GM13977 (cell line): ENCODE measurements at regions not wholly inside any gene's neighbourhood (a gene's known extent, or its start where the extent isn't known, plus 50 kb on each side); places are given as distances from the start of the nearest gene placed in this dataset.
"Not testable (repeated sequence)": the region's sequence is repeated elsewhere in the genome, so short reads cannot be mapped to it uniquely, and the experiment has no call there.

Experiments
- DNase-seq: peaks from one replicate; pipeline ENCODE4 v3.0.0; 2012; ENCODE audit warnings: low spot score
- in situ Hi-C: fragments of 300-500 bp; cut with MboI; formaldehyde crosslinking; loops from one replicate; pipeline ENCODE4 v1.12.0; 2022; ENCODE audit warnings: low sequenced_read_pairs, low pct_unique_long_range_greater_than_20kb, mixed read lengths, inconsistent platforms; ENCODE audit not compliant: unreplicated experiment
- TF ChIP-seq, protein P1 (sequence below): IDR thresholded peaks from 2 replicates; pipeline ENCODE4 v1.5.1; 2012; ENCODE audit warnings: mild to moderate bottlenecking, control low read depth; ENCODE audit not compliant: insufficient read depth; ENCODE audit errors: extremely low read depth, missing control alignments

DNA sequence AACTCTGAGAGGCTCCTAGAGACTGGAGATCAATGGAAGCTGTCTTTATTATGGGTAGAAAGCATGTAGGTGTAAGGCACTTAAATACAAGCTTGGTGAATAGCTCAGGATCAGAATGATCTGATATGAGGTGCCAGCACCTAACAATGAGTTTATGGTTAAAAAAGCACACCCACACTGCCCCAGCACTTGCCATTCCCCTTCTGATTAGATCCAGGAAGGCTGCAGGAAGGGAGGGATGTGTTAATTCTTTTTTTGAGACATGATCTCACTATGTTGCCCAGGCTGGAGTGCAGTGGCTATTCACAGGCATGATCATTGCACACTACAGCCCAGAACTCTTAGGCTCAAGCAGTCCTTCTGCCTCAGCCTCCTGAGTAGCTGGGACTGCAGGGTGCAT lies 71.8 kb upstream of the IVNS1ABP start:
- TF ChIP-seq, protein P1, sequence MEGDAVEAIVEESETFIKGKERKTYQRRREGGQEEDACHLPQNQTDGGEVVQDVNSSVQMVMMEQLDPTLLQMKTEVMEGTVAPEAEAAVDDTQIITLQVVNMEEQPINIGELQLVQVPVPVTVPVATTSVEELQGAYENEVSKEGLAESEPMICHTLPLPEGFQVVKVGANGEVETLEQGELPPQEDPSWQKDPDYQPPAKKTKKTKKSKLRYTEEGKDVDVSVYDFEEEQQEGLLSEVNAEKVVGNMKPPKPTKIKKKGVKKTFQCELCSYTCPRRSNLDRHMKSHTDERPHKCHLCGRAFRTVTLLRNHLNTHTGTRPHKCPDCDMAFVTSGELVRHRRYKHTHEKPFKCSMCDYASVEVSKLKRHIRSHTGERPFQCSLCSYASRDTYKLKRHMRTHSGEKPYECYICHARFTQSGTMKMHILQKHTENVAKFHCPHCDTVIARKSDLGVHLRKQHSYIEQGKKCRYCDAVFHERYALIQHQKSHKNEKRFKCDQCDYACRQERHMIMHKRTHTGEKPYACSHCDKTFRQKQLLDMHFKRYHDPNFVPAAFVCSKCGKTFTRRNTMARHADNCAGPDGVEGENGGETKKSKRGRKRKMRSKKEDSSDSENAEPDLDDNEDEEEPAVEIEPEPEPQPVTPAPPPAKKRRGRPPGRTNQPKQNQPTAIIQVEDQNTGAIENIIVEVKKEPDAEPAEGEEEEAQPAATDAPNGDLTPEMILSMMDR = no peak
- DNase-seq = no peak
- in situ Hi-C loops = no loop called here

DNA sequence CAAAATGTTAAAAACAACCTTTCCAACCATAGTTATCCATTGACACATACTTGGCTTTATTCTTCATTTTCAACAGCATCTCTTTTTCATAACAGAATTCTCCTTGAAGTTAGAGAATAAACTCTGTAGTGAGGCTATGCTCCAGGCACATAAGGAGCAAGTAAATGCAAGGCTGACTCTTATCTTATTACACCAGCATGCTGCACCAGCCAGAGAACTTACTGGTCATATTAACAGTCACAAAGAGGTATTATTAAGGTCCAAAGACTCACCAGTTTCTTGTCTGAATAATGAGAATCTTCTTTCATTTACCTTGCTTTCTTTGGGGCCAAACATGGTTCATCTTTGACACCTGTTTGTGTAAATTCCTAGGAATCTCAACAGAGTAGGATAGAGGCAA lies 71.3 kb upstream of the IVNS1ABP start:
- DNase-seq = no peak
- in situ Hi-C loops = no loop called here
- TF ChIP-seq, protein P1 = no peak

DNA sequence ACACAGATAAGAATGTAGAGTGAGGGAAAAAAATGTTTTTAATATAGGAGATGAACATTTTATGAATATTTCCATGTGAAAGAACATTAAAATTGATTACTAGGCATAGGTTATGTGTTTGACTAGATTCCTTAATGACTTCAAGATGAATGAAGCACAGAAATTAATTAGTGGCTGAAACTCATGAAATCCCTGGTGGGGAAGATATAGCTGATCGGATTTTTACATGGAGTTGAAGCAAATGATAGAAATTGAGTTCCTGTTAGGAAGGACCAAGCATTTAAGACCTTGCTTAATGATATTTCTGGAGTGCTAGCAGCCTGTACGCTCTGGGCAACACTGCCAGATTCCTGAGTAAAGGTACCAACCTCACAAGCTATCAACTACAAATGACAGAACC lies 68.9 kb upstream of the IVNS1ABP start:
- TF ChIP-seq, protein P1 = no peak
- in situ Hi-C loops = no loop called here
- no peak for DNase-seq

DNA sequence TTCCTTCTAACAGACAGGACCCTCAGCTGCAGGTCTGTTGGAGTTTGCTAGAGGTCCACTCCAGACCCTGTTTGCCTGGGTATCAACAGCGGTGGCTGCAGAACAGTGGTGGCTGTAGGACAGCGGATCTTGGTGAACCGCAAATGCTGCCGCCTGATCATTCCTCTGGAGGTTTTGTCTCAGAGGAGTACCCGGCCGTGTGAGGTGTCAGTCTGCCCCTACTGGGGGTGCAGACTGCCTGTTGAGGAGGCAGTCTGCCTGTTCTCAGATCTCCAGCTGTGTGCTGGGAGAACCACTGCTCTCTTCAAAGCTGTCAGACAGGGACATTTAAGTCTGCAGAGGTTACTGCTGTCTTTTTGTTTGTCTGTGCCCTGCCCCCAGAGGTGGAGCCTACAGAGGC lies 66.8 kb upstream of the IVNS1ABP start:
- in situ Hi-C loops, DNase-seq: not testable (repeated sequence)

DNA sequence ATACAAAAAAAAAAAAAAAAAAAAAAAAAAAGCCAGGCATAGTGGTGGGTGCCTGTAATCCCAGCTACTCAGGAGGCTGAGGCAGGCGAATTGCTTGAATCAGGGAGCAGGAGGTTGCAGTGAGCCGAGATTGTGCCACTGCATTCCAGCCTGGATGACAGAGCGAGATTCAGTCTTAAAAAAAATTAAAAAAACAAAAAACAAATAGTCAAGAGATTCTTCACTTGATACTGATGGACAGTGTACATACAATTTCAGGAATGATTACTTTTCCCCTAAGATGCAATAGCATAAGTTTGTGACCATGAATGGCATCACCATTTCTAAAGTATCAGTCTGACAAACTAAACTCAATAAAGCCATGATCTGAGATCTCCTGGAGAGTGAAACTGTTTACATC lies 60.8 kb upstream of the IVNS1ABP start:
- TF ChIP-seq, protein P1 = no peak
- in situ Hi-C loops = no loop called here

DNA sequence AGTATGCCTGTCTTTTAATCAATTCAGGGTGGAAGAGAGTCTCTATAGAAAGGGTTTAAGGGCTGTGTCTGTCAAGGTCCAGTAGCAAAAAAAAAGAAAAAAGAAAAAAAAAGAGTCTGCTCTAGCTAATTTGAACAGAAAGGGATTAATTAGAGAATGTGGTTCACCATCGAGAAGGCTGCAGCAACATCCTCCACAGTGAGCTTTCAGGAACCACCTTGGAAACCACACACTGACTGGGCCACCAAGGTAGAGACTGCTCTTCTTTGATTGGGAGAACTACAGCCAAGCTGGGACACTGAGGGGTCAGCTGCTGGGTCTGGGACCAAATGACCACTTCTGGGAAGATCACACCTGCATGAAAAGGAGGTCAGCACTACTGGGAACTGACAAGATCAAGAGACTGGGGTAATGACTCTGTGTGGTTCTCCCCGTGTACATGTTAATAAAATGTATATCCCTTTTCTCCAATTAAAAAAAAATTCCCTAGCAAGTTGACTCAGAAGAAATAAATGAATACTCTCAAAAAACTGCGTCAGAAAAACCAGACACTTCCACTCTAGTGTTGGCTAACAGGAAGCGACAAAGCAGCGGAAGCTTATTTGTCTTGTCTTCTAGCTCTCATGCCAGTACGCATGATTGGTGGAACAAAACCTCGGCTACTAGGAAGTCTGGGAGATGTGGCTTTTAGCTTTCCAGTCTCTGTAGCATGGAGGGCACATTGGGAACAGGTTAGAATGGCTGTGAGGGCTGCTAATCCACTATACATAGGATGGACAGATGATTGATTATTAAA lies 60.0 kb upstream of the IVNS1ABP start:
- TF ChIP-seq, protein P1 = no peak
- DNase-seq = no peak
- in situ Hi-C loops = no loop called here

More for the DNA sequence above, 60.8 kb upstream of the IVNS1ABP start:
- no peak for DNase-seq

DNA sequence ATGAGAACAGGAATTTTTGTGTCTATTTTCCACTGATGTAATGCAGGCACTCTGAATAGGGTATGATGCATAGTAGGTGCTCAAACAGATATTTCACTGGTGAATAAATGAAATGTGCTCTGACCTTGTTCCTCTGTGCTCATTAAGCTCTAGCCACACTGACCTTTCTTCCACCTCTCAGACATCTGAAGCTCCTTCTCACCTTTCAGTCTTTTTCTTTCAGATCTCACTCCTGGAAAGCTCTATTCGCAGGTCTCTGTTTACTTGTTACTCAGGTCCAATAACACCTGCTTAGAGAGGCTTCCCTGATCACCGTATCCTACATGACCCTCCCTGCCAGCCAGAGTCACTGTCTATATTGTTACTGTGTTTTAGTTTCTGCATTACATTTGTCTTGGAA lies 59.2 kb upstream of the IVNS1ABP start:
- no peak for DNase-seq
- in situ Hi-C loops = no loop called here
- TF ChIP-seq, protein P1 = no peak
